NCI-H1417 (cell line): ENCODE measurements at regions not wholly inside any gene's neighbourhood (a gene's known extent, or its start where the extent isn't known, plus 50 kb on each side); places are given as distances from the start of the nearest gene placed in this dataset.
"Not testable (repeated sequence)": the region's sequence is repeated elsewhere in the genome, so short reads cannot be mapped to it uniquely, and the experiment has no call there.

Source experiments
- DNase-seq, 3 experiments: peaks; one replicate each; lab custom pipeline; 2025; lab: John Stamatoyannopoulos, UW

- DNase-seq = peak in 2 of 3 experiments; percentile 82 to 99
These were observed 214.1 kb upstream of the FLRT2 start for GRCh38 chr14:85315733-85316290.

DNA sequence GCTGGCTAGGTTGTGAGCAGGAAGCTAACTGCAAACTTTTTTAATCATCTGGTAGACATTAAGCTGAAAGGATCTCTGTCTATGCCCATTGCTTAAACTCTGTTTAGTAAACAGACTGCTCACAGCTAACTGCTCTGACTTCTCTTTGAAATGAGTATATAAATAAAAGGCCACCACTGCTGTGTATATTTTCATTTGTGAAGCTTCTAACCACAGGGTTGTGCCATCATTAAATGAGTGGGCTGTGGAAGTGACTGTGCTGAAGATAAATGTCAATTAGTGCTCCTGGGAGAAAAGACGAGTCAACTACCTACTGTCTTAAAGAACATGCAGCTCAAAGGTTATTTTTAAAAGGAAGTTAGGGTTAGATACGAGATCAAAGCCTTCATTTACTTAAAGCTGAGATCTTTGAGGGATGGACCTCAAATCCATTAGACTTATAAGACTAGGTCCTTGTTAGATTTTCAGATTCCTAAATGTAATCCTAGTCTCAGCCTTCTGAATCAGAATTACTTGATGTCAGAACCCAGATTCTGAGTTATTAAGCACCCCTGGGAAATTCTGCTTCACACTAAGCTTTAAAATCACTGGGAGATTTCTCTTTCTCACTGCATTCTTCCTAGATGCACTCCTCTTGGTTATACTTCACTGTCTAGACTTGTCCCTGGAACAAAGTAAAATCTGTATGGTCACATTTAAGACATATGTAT lies 213.1 kb upstream of the FLRT2 start:
- no peak for DNase-seq

GRCh38 chr14:85317491-85318021 lies 212.4 kb upstream of the FLRT2 start:
- DNase-seq = no peak

DNA sequence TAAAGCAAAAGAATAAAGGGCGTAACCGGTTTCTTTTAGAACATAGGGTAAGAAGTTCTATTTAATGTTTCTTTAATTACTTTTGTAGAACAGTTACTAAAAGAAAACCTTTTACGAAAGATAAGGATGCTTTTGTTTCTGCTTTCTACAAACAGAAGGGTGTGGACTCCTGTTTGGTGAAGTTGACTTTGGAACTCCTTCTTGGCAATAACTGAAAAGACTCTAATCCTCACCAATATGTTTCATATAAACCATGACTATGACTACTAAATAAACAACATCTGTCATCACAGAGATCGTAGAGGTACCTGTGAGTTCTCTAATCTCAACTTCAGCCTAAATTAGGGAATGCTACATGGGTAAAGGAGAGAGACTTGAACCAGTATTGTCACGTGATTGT lies 210.8 kb upstream of the FLRT2 start:
- no peak for DNase-seq

- DNase-seq = no peak
These were observed 209.8 kb upstream of the FLRT2 start for GRCh38 chr14:85319998-85320630.

DNA sequence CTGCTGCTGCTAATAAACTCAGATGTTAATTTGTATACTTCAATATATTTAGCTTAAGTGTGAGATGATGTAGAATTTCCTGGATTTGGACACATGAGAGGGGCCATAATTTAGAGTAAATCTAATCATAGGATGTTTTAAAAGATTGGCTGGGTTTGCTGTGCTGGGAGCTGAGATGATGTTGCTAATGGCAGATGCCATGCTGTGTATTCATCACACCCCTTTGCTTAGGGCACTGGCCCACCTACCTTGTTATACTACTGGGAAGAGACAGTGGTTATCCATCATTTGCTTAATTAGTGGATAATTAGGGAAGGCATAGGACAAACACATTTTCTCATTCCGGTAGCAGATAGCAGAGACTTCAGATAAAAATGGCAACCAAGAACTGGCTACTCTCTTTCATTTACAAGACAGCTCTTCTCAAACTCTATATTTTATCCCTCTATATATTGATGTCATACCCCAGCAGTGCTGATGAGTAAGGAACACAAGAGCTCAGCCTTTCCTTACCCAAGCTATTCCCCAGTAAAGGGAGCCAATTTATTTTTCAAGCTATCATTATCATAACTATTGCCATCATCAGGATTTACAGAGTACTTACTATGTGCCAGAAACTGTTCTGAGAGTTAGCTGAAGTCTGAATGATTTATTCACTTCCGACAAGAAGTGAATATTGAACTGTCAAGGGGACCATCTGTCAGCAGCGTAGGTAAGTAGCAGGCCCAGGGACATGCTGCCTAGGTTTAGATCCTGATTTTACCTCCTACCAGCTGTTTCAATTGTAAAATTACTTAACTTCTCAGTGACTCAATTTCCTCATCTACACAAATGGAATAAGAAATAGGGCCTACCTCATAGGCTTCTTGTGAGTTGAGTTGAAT lies 204.6 kb upstream of the FLRT2 start:
- peak in 1 of 3 experiments; percentile 66 for DNase-seq

DNA sequence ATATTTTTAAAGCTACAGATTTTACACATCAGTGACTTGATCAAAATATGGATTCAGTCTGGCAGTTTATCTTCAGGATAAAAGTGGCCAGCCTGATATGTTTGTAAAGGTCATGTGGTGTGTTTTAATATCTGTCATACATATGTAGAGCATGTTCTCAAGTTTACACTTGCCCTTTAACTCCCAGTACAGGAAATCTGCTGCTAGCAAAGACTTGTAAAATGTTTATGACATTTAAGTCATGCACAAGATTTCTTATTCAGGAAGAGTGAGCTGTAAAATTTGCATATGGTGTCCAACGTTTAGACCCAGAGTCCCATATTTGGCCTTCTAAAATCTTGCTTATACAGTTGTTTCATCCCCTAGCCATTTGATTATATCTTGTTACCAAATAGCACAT lies 197.5 kb upstream of the FLRT2 start:
- DNase-seq = no peak

DNA sequence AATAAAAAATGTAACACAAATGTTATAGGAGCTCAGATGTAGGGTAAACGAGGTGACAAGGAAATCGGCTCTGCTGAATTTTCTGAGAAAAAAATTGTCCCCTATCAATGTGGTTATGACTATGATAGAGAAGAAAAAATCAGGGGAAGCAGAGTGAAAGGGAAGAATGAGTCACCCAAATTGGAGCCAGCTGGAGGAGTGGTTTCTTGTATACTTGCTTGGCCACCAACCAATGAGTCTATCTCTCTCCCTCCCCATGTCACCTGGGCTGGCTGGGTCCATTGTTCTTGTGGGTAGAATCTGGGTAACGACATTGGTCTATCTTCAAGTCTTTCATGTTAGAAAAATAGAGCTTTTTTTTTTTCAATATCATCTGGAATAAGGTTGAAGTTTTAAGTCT lies 196.6 kb upstream of the FLRT2 start:
- DNase-seq = no peak

DNA sequence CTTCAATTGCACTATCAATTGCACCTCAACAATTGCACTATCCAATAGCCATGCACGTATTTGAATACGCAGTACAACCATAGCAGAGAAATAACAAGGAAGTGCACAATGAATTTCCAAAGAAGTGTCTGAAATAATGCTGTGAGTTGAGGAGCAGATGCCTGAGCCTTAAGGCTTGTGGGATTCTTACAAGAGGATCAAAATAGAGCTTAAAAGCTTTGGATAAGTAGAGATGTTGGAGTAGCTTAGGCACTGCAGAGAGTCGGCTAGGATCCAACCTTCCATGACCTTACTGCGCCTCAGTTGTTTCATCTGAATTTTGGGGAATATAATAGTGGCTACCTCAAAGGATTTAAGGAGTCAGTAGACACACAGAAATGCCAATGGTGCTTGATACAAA lies 196.1 kb upstream of the FLRT2 start:
- DNase-seq = no peak

DNA sequence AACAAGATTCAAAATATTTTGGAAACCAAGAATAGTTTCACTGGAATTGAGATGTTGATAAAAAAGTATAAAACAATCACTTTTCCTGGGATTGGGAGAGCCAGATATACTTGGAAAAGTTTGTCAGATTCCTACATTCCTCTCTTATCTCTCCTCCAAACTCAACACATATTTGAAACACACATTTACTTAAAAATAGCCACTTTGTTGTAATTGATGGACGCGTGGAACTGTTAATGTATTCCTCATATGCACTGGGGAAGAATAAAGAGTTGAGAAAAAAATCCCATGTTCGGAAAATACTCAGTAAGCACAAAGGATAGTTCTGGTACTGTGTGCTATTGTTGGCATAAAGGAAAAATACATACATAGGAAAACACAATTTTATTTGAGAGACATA lies 195.6 kb upstream of the FLRT2 start:
- no peak for DNase-seq

DNA sequence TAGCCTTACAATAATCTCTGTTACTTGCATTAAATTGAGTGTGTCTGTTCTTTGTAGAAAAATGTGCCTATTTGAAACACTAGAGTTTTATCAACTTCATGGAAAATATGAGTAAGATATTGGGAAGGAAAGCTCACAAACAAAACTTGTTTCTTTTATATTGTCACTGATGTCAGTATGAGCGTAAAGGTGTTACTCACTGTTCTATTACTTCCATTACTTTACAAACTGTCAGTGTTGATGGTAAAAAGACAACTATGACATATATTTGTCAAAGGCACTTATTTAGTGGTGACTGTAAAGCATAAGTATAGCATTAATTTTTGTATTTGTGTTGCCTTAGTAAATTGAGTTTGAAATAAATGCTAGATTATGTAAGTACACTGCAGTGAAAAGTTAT lies 193.7 kb upstream of the FLRT2 start:
- no peak for DNase-seq

GRCh38 chr14:85336817-85337216 lies 193.1 kb upstream of the FLRT2 start:
- no peak for DNase-seq

GRCh38 chr14:85338895-85339294 lies 191.0 kb upstream of the FLRT2 start:
- no peak for DNase-seq

- DNase-seq = no peak
These were observed 186.9 kb upstream of the FLRT2 start for GRCh38 chr14:85342858-85343607.

- DNase-seq = no peak
These were observed 185.8 kb upstream of the FLRT2 start for GRCh38 chr14:85344171-85344570.

DNA sequence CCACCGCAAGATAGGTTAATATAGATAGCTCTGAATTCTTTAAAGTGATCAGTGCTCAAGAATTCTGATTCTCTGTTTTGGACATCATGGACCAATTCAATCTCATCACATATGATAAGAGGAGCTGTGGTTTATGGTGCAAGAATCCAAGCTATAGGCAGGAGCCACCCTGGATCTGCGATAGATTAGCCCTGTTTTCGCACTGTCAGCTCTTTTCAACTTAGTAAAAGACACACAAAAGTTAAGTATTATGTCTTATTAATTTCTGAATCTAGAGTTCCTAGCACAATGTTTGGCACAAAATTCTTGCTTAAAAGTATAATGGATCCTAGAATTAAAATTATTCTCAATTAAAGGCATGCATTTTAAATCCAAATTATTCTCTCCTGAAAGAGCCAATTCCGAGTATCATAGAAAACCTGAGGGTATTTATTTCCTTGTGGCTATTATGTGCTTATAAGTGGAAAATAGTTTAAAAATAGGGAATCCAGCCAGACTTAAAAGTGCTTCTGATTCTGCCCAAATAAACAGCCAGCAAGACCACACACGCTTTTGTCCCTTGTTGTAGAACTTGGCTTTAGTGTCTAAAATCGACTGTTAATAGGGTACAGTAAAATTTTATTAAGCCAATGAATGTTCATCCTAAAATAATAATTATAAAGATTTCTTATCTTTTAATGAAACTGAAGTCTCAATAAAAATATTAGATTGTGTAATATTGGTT lies 184.9 kb upstream of the FLRT2 start:
- no peak for DNase-seq

DNA sequence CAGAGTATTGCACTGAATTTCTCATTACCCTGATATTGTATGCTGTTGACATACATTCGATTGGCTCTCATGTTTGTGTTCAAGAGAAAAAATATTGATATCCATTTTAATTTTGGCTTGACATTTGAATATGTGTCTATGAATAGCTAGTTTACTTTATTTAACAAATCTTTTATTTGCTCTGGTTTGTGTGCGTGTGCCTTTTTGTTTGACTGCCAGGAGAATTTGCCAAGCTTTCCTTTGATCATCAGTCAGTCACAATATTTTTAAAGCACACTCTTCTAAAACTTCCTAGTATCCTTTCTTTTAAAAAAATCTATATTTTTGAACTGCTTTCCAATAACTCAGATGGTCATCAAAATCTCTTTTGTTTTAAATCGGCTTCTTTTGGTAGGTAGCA lies 179.3 kb upstream of the FLRT2 start:
- no peak for DNase-seq

- DNase-seq = not testable (repeated sequence)
These were observed 177.4 kb upstream of the FLRT2 start for GRCh38 chr14:85352588-85352987.

- no peak for DNase-seq
These were observed 172.8 kb upstream of the FLRT2 start for GRCh38 chr14:85357120-85357519.

DNA sequence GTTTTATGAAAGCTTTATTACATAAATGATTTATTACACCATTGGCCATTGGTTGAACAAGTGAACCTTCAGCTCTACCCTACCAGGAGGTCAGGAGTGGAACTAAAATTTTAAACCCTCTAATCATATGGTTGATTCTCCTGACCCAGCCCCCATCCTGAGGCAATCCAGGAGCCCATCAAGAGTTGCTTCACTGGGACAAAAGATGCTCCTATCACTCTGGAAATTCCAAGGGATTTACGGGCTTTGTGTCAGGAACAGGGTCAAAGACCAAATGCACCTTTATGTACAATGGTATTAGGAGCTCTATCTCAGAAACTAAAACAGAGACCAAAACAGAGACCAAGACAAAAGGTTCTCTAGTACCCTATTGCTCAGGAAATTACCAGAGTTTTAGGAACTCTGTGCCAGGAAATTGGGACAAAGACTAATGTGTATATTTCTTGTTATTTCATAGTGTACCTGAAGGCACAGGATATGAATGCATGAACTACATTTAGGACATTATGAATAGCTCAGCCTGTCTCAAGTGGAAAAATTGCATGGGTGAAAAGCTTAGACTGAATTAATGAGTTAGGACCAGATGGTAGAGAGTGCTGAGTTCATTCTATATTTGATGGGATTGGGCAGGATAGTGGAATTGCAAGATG lies 171.7 kb upstream of the FLRT2 start:
- DNase-seq = no peak
